ENCODE measurements at regions not wholly inside any gene's neighbourhood (a gene's known extent, or its start where the extent isn't known, plus 50 kb on each side); places are given as distances from the start of the nearest gene placed in this dataset.

GRCh38 chr9:16171911-16172310 is 619.1 kb downstream of the CCDC171 start:
- no peak for DNase-seq

GRCh38 chr9:16172796-16173195 is 620.0 kb downstream of the CCDC171 start:
- no peak for DNase-seq

- no peak for DNase-seq
Measured at GRCh38 chr9:16174915-16175314, 622.1 kb downstream of the CCDC171 start.

GRCh38 chr9:16175461-16175860 is 622.6 kb downstream of the CCDC171 start:
- DNase-seq, result no peak

GRCh38 chr9:16178294-16178693 is 625.5 kb downstream of the CCDC171 start:
- DNase-seq, result no peak

GRCh38 chr9:16179566-16179965 is 626.7 kb downstream of the CCDC171 start:
- peak; percentile 18 for DNase-seq

GRCh38 chr9:16180091-16180490 is 627.2 kb downstream of the CCDC171 start:
- no peak for DNase-seq

GRCh38 chr9:16180546-16180945 is 627.7 kb downstream of the CCDC171 start:
- DNase-seq, result no peak

- no peak for DNase-seq
Measured at GRCh38 chr9:16181539-16181938, 628.7 kb downstream of the CCDC171 start.

GRCh38 chr9:16182784-16183183 is 629.9 kb downstream of the CCDC171 start:
- DNase-seq, result no peak

GRCh38 chr9:16184964-16185646 is 632.3 kb downstream of the CCDC171 start:
- no peak for DNase-seq

- no peak for DNase-seq
Measured at GRCh38 chr9:16191191-16191590, 638.3 kb downstream of the CCDC171 start.

- DNase-seq, result peak; percentile 69
Measured at GRCh38 chr9:16191691-16192402, 639.0 kb downstream of the CCDC171 start.

GRCh38 chr9:16192403-16193017 is 639.7 kb downstream of the CCDC171 start:
- no peak for DNase-seq

- DNase-seq, result no peak
Measured at GRCh38 chr9:16193066-16193465, 640.2 kb downstream of the CCDC171 start.

- DNase-seq, result no peak
Measured at GRCh38 chr9:16196206-16196605, 643.4 kb downstream of the CCDC171 start.

- DNase-seq, result no peak
Measured at GRCh38 chr9:16197578-16198370, 644.9 kb downstream of the CCDC171 start.

- DNase-seq, result no peak
Measured at GRCh38 chr9:16198996-16199395, 646.2 kb downstream of the CCDC171 start.

- no peak for DNase-seq
Measured at GRCh38 chr9:16202221-16202620, 649.4 kb downstream of the CCDC171 start.

- DNase-seq, result no peak
Measured at GRCh38 chr9:16202914-16203728, 650.3 kb downstream of the CCDC171 start.

GRCh38 chr9:16203729-16204573 is 651.1 kb downstream of the CCDC171 start:
- no peak for DNase-seq
